PFSK-1 (cell line): ENCODE measurements at regions not wholly inside any gene's neighbourhood (a gene's known extent, or its start where the extent isn't known, plus 50 kb on each side); places are given as distances from the start of the nearest gene placed in this dataset.

Experiments used
- FOXP2 ChIP-seq: optimal IDR thresholded peaks from 2 replicates; pipeline ENCODE3; 2011; ENCODE audit warnings: borderline replicate concordance, control low read depth, inconsistent platforms; ENCODE audit not compliant: insufficient read depth; ENCODE audit errors: extremely low read length, extremely low read depth
- POLR2AphosphoS5 ChIP-seq: IDR thresholded peaks from 2 replicates; pipeline ENCODE4 v1.6.1; 2012; ENCODE audit warnings: low read depth, mild to moderate bottlenecking, control low read depth, low read length, moderate library complexity
- SIN3A ChIP-seq: IDR thresholded peaks from 2 replicates; pipeline ENCODE4 v1.6.1; 2012; ENCODE audit warnings: mild to moderate bottlenecking, low read length, moderate library complexity, borderline replicate concordance; ENCODE audit not compliant: insufficient read depth
- TAF1 ChIP-seq: IDR thresholded peaks from 2 replicates; pipeline ENCODE4 v1.6.1; 2012; ENCODE audit warnings: low read length, control low read depth, borderline replicate concordance; ENCODE audit not compliant: insufficient read depth
- TF ChIP-seq, protein P1 (sequence below), 2 experiments: IDR thresholded peaks; 2 replicates each; pipeline versions ENCODE4 v1.6.1 to v1.8.0; 2011 to 2012; ENCODE audit warnings: low read depth in 2 of 2, low read length in 2 of 2, control low read depth in 1 of 2, inconsistent platforms in 1 of 2, mild to moderate bottlenecking in 1 of 2, moderate library complexity in 1 of 2; ENCODE audit not compliant: insufficient read depth in 1 of 2

DNA sequence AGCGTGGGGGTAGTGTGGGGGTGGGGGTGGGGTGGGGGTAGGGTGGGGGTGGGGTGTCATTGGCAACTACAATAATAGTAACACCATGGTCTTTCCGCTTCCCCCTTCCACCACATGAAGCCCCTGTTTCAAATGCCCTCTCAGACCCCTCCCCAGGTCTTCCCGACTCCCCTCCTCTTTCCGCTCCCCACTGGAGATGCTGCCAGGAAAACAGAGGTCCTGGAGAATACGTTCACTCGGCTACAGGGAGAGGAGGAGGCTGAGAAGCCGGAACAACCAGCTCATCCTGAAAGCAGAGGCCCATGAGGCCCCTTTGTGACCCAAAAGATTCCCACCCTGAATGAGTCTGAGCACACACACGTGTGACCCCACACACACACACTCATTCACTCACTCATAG lies 75.4 kb downstream of the CPN2 start:
- TF ChIP-seq POLR2AphosphoS5 (no peak), SIN3A (no peak), TAF1 (no peak), FOXP2 (no peak)
- TF ChIP-seq, protein P1, sequence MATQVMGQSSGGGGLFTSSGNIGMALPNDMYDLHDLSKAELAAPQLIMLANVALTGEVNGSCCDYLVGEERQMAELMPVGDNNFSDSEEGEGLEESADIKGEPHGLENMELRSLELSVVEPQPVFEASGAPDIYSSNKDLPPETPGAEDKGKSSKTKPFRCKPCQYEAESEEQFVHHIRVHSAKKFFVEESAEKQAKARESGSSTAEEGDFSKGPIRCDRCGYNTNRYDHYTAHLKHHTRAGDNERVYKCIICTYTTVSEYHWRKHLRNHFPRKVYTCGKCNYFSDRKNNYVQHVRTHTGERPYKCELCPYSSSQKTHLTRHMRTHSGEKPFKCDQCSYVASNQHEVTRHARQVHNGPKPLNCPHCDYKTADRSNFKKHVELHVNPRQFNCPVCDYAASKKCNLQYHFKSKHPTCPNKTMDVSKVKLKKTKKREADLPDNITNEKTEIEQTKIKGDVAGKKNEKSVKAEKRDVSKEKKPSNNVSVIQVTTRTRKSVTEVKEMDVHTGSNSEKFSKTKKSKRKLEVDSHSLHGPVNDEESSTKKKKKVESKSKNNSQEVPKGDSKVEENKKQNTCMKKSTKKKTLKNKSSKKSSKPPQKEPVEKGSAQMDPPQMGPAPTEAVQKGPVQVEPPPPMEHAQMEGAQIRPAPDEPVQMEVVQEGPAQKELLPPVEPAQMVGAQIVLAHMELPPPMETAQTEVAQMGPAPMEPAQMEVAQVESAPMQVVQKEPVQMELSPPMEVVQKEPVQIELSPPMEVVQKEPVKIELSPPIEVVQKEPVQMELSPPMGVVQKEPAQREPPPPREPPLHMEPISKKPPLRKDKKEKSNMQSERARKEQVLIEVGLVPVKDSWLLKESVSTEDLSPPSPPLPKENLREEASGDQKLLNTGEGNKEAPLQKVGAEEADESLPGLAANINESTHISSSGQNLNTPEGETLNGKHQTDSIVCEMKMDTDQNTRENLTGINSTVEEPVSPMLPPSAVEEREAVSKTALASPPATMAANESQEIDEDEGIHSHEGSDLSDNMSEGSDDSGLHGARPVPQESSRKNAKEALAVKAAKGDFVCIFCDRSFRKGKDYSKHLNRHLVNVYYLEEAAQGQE (IDR thresholded peaks at IDR 0.05; ENCODE audit: insufficient read depth in 1 of 2, low read depth in 2 of 2, low read length in 2 of 2) = no peak
